HG02759 (cell line): ENCODE measurements at regions not wholly inside any gene's neighbourhood (a gene's known extent, or its start where the extent isn't known, plus 50 kb on each side); places are given as distances from the start of the nearest gene placed in this dataset.
"Not testable (repeated sequence)": the region's sequence is repeated elsewhere in the genome, so short reads cannot be mapped to it uniquely, and the experiment has no call there.

ENCODE experiments used
- ATAC-seq: cut with Tn5 transposase; IDR thresholded peaks from one replicate; pipeline ENCODE4 v1.9.1; 2021; ENCODE audit warnings: mild to moderate bottlenecking, moderate library complexity; ENCODE audit not compliant: unreplicated experiment

DNA sequence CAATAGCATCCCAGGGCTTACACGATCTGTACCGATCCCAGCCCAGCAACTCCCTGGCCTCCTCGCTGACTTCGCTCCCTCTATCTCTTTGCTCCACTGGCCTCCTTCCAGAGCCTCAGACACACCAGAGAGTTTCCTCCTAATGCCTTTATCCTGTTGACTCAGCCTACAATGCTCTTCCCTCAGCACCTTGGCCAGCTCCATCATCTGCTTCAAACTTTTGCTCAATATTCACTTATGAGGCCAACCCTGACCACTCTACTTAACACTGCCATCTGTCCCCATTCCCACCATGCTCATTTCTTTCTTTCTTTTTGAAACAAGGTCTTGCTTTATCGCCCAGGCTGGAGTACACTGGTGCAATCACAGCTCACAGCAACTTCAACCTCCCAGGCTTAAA lies 180.9 kb downstream of the CEP170 start:
- ATAC-seq, result not testable (repeated sequence)

GRCh38 chr1:243067056-243067455 lies 188.0 kb downstream of the CEP170 start:
- ATAC-seq, result not testable (repeated sequence)

- ATAC-seq, result not testable (repeated sequence)
These were observed 193.1 kb downstream of the CEP170 start for GRCh38 chr1:243061965-243062364.

DNA sequence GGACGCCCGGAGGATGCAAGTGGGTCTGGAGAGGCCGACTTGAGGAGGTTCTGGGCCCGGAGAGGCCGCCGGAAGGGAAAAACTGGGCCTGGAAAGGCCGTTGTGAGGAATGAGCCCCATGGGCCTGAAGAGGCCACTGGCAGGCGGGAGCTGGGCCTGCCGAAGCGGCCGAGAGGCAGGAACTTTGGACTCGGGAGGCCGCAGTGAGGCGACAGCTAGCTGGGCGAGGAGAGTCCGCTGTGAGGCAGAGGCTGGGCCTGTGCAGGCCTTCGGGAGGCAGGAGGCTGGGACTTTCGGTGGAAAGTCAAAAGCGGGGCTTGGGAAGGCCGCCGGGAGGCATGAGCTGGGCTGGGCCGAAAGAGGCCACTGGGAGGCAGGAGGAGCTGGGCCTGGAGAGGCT lies 199.6 kb downstream of the CEP170 start:
- not testable (repeated sequence) for ATAC-seq

DNA sequence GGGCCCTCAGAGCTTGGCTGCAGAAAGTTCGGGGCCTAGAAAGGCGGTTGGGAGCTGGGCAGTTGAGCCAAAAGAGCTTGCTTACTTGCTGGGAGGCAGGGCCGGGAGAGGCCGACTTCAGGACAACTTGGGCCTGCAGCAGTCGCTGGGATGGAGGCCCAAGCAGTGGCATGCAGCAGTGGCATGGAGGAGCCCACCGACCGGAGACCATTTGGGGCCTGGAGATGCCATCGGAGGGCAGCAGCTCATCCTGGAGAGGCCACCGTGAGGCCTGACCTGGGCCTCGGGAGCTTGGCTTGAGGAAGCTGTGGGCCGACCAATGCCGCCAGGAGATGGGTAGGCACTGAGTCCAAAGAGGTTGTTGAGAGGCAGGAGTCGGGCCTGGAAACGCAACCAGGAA lies 200.0 kb downstream of the CEP170 start:
- ATAC-seq, result not testable (repeated sequence)

- not testable (repeated sequence) for ATAC-seq
These were observed 200.4 kb downstream of the CEP170 start for GRCh38 chr1:243054681-243055080.

DNA sequence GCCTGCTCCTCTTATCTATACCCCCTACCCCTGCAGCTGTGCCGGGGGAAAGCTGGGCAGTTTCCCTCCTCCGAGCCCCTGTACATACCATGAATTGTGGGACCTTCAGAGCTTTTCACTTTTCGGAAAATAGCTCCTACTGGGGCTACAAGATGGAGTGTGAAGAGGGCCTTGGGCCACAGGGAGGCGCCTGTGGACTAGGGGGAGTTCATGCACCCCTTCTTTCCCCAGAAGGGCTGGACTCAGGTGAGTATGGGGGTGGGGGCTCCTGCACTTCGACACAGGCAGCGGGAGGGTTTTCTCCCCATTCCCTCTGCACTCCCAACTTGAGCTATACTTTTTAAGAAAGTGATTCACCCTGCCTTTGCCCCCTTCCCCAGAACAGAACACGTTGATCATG lies 202.0 kb downstream of the CEP170 start:
- ATAC-seq, result not testable (repeated sequence)

- not testable (repeated sequence) for ATAC-seq
These were observed 204.5 kb downstream of the CEP170 start for GRCh38 chr1:243050613-243051012.

- not testable (repeated sequence) for ATAC-seq
These were observed 205.4 kb downstream of the CEP170 start for GRCh38 chr1:243049716-243050115.

DNA sequence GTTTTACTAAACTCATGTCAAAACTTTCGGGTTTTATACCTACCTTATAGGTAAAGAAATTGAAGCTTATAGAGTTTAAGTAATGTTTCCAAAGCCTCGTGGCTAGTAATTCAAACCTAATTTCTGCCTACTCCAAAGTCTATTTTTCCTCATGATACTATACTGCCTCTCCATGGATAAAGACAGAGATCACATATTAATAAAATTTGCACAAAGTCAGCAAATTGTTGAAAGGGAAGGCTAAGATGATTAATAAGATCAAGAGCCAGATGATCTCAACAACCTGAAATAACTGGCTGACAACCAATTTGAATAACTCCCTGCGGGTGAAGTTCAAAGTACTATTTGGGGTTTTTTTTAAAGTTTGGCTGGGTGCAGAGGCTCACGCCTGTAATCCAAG lies 233.7 kb downstream of the CEP170 start:
- not testable (repeated sequence) for ATAC-seq

- ATAC-seq, result not testable (repeated sequence)
These were observed 235.9 kb downstream of the CEP170 start for GRCh38 chr1:243019030-243019635.

DNA sequence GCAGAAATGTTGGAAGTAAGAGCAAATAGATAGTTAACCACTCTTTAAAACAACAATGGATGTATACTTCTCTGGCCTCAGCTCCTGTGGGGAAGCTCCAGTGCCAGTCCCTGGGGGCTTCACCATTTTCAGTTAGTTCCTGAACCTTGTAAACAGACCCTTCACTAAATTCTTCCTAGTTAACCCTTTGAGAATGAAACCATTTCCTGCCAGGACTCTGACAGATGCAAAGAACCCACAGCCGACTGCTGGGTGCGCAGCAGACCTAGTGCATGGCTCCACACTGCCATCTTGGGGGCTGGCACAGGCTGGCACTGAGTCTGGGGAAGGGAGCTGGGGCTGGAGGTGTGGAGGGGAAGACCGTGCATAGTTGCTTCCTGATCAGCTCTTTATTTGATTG lies 244.4 kb downstream of the CEP170 start:
- not testable (repeated sequence) for ATAC-seq

- not testable (repeated sequence) for ATAC-seq
These were observed 254.1 kb downstream of the CEP170 start for GRCh38 chr1:243001003-243001402.

DNA sequence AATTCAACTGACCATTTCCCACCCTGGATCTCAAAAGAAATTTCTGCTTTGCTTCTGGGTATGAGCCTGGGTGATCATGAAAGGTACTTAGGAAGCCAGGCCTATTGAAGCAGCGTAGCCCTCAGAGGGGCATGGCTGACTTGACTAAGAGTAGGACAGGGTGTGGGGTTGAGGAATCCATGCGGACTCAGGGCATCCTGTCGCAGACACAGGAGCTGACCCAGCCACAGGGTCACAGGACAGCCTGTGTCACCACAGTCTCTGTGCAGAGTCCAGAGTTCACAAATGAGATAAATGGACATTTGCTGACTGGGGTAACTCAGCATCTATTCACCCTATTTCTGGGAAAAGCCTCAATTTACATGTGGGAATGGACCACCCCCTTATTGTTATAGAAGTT lies 262.3 kb downstream of the CEP170 start:
- not testable (repeated sequence) for ATAC-seq

DNA sequence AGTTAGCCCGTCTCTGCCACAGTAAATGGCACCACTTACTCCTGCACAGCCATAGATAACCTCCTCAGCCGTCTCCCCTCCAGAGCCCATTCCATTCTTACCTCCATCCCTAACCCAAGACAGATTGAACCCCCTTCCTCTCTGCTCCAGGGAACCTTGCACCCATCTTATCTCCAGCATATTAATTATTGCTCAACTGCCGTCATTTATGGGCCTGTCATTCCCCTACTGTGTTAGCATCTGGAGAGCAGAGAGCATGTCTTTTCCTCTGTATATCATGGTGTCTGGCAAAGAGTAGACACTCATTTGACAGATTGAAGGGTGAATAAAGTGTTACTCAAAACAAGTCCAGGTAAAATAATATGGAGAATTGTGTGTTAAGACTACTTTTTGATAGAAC lies 270.0 kb downstream of the CEP170 start:
- ATAC-seq, result not testable (repeated sequence)

DNA sequence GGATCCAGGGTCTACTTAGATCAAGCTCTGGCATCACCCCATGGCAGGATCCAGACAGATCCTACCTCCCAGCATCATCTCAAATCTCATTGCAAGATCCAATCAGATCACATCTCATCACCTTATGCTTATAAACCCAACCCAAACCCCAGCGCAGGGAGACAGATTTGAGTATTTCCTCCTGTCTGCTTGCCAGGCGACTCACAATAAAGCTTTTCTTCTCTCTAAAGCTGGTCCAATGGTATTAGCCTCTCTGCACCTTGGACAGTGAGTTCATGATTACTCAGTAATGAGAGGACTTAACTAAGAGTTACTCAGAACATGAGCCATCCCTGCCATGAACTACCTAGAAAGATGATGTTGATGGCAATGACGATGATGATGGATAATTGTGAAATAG lies 281.7 kb downstream of the CEP170 start:
- ATAC-seq, result not testable (repeated sequence)

GRCh38 chr1:242966892-242967291 lies 288.2 kb downstream of the CEP170 start:
- ATAC-seq, result no peak

DNA sequence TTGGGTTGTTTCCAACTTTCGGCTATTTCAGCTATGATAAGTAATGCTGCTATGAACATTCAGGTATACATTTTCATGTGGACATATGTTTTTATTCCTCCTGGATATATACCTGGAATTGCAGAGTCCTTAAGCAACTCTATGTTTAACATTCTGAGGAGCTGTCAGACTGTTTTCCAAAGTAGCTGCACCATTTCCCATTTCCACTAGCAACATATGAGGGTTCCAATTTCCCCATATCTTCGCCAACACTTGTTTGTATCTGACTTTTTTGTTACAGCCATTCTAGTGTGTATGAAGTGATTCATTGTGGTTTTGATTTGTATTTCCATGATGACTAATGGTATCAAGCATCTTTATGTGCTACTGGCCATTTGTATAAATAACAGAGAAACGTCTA lies 295.7 kb downstream of the CEP170 start:
- ATAC-seq, result not testable (repeated sequence)

DNA sequence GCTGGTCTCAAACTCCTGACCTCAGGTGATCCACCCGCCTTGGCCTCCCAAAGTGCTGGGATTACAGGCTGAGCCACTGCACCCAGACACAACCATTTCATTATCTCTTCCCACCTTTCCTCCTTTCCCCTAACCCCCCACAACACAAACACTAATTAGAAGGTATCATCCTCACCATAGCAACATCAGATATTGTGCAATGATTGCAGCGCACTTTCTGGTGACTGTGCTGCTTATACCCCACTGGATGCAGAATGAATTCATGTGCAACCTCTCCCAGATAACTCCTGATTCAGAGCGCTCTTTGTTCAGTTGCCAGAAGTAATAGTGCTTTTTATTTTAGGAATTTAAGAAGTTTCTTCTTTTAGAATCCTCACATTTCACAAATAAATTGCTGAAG lies 300.1 kb downstream of the CEP170 start:
- ATAC-seq, result not testable (repeated sequence)

DNA sequence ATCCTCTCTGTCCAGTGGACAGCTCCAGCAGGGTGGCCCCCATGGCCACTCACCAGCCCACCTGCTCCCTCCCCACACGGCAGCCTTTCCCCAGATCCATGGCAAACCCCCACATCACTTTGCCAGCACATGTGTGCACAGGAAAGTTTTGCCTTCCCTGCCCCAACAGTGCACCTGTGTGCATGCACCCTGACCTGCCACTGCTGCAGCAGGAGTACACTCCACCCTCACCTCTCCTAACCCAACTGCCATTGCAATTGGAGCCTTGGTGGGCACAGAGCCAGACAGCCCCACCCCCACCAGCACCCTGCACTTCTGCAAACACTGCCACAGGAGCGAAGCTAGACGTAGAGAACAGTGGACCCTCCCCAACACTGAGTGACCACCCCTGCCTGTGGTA lies 308.9 kb downstream of the CEP170 start:
- no peak for ATAC-seq

GRCh38 chr1:242936725-242937124 lies 318.4 kb downstream of the CEP170 start:
- ATAC-seq, result peak; percentile 64

- ATAC-seq, result not testable (repeated sequence)
These were observed 330.4 kb downstream of the CEP170 start for GRCh38 chr1:242924717-242925116.

DNA sequence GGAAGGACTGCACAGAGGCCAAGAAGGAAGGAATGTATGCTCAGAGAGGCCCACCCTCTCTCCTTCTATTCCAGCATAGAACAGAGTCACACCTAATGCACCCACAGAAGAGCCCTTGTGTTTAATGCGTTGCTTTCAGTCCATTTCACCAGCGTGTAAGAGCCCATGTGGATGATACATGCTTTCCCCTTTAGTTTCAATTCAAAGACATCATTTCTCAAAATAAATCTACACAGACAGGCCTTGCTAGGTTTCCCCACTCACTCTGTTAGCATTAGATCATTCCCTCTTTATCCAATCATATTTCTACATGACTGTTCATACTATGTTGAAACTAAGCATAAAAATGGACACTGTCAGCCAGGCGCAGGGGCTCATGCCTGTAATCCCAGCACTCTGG lies 331.5 kb downstream of the CEP170 start:
- ATAC-seq, result not testable (repeated sequence)
